ENCODE measurements at regions not wholly inside any gene's neighbourhood (a gene's known extent, or its start where the extent isn't known, plus 50 kb on each side); places are given as distances from the start of the nearest gene placed in this dataset.

DNA sequence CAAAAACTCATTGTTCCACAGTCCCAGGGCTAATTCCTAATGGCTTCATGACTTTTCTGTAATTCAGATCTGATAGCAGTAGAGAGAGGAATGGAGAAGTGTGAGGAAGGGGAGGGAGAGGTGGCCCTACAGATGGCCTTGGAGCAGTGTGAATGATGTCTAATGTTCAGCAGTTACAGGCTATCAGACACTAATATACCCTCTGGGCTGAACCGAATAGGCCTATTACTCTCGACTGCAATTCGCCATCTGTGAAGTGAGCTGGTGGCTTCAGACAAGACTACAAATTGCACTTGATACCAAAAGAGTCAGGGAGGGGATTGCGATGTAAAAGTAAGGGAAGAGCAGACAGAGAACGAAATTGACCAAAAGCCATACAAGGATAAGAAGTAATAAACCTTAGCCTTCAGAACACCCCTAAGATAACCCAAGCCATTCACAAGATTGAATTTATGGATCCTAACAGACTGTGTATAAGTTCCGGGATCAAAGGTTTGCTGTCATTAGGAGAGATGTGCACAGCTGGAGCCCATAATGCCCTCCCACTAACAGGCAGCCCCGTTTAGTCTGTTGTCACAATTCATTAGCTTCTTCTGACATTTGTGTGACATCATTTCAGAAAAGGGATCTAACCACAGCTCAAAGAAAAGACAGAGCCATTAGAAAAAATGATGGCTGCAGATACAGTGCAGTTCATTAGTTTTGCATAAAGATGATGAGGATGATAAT is 642.4 kb upstream of the API5 start:
- TF ChIP-seq, protein P1, sequence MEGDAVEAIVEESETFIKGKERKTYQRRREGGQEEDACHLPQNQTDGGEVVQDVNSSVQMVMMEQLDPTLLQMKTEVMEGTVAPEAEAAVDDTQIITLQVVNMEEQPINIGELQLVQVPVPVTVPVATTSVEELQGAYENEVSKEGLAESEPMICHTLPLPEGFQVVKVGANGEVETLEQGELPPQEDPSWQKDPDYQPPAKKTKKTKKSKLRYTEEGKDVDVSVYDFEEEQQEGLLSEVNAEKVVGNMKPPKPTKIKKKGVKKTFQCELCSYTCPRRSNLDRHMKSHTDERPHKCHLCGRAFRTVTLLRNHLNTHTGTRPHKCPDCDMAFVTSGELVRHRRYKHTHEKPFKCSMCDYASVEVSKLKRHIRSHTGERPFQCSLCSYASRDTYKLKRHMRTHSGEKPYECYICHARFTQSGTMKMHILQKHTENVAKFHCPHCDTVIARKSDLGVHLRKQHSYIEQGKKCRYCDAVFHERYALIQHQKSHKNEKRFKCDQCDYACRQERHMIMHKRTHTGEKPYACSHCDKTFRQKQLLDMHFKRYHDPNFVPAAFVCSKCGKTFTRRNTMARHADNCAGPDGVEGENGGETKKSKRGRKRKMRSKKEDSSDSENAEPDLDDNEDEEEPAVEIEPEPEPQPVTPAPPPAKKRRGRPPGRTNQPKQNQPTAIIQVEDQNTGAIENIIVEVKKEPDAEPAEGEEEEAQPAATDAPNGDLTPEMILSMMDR (IDR thresholded peaks at IDR 0.05): no peak
- no peaks in the 10 kb centered on the region for H4K20me1 ChIP-seq (ENCODE audit: insufficient read depth, low read length)
- Mint-ChIP-seq H3K27me3 (ENCODE audit: low read depth in 3 of 3) (no peaks in the 10 kb centered on the region), H3K4me3 (no peak overlapping the region), H3K9me3 (peaks cover 0 to 6% (median 3%) of the 10 kb centered on the region in 7 donors), H3K4me1 (no peaks in the 10 kb centered on the region), H3K27ac (no peak overlapping the region), H3K36me3 (no peaks in the 10 kb centered on the region)
- no peaks in the 10 kb centered on the region for H3K36me3 ChIP-seq (replicated peaks in 1 of 2; ENCODE audit: control insufficient read depth in 1 of 2, insufficient read depth in 2 of 2, low read length in 2 of 2)
- H3K79me2 ChIP-seq (ENCODE audit: insufficient read depth, low read length): no peaks in the 10 kb centered on the region
- H3K27me3 ChIP-seq (ENCODE audit: control insufficient read depth in 2 of 2, insufficient read depth in 2 of 2, low read length in 2 of 2): no peaks in the 10 kb centered on the region
- H3K9me3 ChIP-seq (replicated peaks in 1 of 2; ENCODE audit: control insufficient read depth in 1 of 2, insufficient read depth in 1 of 2, low read length in 2 of 2): peaks cover 5 to 10% of the 10 kb centered on the region in 2 donors
- H3K4me3 ChIP-seq (replicated peaks in 1 of 3; ENCODE audit: low read depth in 2 of 3, low read length in 3 of 3): no peak overlapping the region
- no peak overlapping the region for H2AFZ ChIP-seq (ENCODE audit: insufficient read depth, low read depth, low read length, poor library complexity, severe bottlenecking)
- WGBS (ENCODE audit: insufficient coverage): 60% methylated on average over 1 of the region's 7 CpGs
- H3K27ac ChIP-seq (ENCODE audit: low read depth in 1 of 2, low read length in 2 of 2): no peak overlapping the region
- no peak overlapping the region for H3K4me2 ChIP-seq (replicated peaks; ENCODE audit: extremely low read depth, low read length, poor library complexity, severe bottlenecking)
- DNase-seq: no peak
- intact Hi-C loops (cut with micrococcal nuclease): no loop called here
- no peak overlapping the region for H3K9ac ChIP-seq (ENCODE audit: insufficient read depth, low read length, poor library complexity, severe bottlenecking)
- no peaks in the 10 kb centered on the region for H3K4me1 ChIP-seq (ENCODE audit: control insufficient read depth in 1 of 2, insufficient read depth in 2 of 2, low read length in 2 of 2)

DNA sequence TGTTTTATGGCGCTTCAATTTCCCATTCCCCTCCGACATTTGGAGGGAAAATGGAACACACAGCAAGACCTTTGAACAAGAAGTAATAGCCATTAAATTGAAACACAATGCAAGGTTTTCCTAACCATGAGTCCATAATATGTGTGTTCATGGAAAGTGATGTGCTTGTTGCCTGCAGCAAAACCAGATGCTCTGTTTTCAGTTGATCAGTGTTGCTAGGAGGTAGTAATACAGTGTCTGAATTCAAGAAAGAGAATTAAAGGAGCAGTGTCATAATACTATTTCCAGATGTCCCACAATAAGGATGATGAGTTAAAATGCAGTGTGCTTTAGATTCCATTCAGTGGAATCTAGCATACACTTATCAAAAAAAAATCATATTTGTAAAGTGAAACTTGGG is 637.4 kb upstream of the API5 start:
- Histone ChIP-seq H3K27ac (ENCODE audit: low read depth in 1 of 2, low read length in 2 of 2) (no peak overlapping the region), H3K4me1 (ENCODE audit: control insufficient read depth in 1 of 2, insufficient read depth in 2 of 2, low read length in 2 of 2) (no peaks in the 10 kb centered on the region), H3K36me3 (replicated peaks in 1 of 2; ENCODE audit: control insufficient read depth in 1 of 2, insufficient read depth in 2 of 2, low read length in 2 of 2) (no peaks in the 10 kb centered on the region), H3K9ac (ENCODE audit: insufficient read depth, low read length, poor library complexity, severe bottlenecking) (no peak overlapping the region), H3K27me3 (ENCODE audit: control insufficient read depth in 2 of 2, insufficient read depth in 2 of 2, low read length in 2 of 2) (no peaks in the 10 kb centered on the region), H3K4me2 (replicated peaks; ENCODE audit: extremely low read depth, low read length, poor library complexity, severe bottlenecking) (no peak overlapping the region), H3K9me3 (replicated peaks in 1 of 2; ENCODE audit: control insufficient read depth in 1 of 2, insufficient read depth in 1 of 2, low read length in 2 of 2) (peaks cover 2 to 5% of the 10 kb centered on the region in 2 donors), H2AFZ (ENCODE audit: insufficient read depth, low read depth, low read length, poor library complexity, severe bottlenecking) (no peak overlapping the region), H3K79me2 (ENCODE audit: insufficient read depth, low read length) (no peaks in the 10 kb centered on the region), H3K4me3 (replicated peaks in 1 of 3; ENCODE audit: low read depth in 2 of 3, low read length in 3 of 3) (no peak overlapping the region), H4K20me1 (ENCODE audit: insufficient read depth, low read length) (no peaks in the 10 kb centered on the region)
- H3K4me3 Mint-ChIP-seq: no peak overlapping the region
- WGBS (ENCODE audit: insufficient coverage): no CpG with 5 or more reads among the region's 2 CpGs
- intact Hi-C loops (cut with micrococcal nuclease): no loop called here
- H3K27me3 Mint-ChIP-seq (ENCODE audit: low read depth in 3 of 3): no peaks in the 10 kb centered on the region
- H3K36me3 Mint-ChIP-seq: no peaks in the 10 kb centered on the region
- no peak for DNase-seq
- H3K4me1 Mint-ChIP-seq: no peaks in the 10 kb centered on the region
- H3K27ac Mint-ChIP-seq: no peak overlapping the region
- H3K9me3 Mint-ChIP-seq: peaks cover 0 to 10% (median 3%) of the 10 kb centered on the region in 7 donors
- TF ChIP-seq, protein P1 (IDR thresholded peaks at IDR 0.05): no peak
